ENCODE measurements at regions not wholly inside any gene's neighbourhood (a gene's known extent, or its start where the extent isn't known, plus 50 kb on each side); places are given as distances from the start of the nearest gene placed in this dataset.
"Not testable (repeated sequence)": the region's sequence is repeated elsewhere in the genome, so short reads cannot be mapped to it uniquely, and the experiment has no call there.

GRCh38 chr13:48819899-48820298, 155.8 kb upstream of the FNDC3A start (continued):
- TF ChIP-seq SIN3A (IDR thresholded peaks at IDR 0.05; ENCODE audit: borderline replicate concordance, low read depth, low read length) (no peak), GABPA (IDR thresholded peaks at IDR 0.05; ENCODE audit: low read depth) (no peak), MAX (IDR thresholded peaks at IDR 0.05; ENCODE audit: low read depth) (no peak), EP300 (IDR thresholded peaks at IDR 0.05; ENCODE audit: borderline replicate concordance in 1 of 2, low read depth in 1 of 2, low read length in 1 of 2) (no peak)

- H3K36me3 ChIP-seq (replicated peaks in 1 of 2; ENCODE audit: control insufficient read depth in 1 of 2, insufficient read depth in 2 of 2, low read length in 1 of 2); H3K9ac ChIP-seq; H3K27me3 ChIP-seq (ENCODE audit: insufficient read depth); H3K9me2 ChIP-seq; H3K4me3 ChIP-seq (ENCODE audit: low read depth in 2 of 2, low read length in 1 of 2); DNase-seq; H4K20me1 ChIP-seq (ENCODE audit: insufficient read depth); H3K27ac ChIP-seq (ENCODE audit: low read depth in 2 of 2, low read length in 1 of 2); CTCF ChIA-PET; H2AFZ ChIP-seq (ENCODE audit: low read depth); H3K4me2 ChIP-seq; POLR2A ChIA-PET; H3K9me3 ChIP-seq; H3K79me2 ChIP-seq (ENCODE audit: insufficient read depth): not testable (repeated sequence)
- WGBS (ENCODE audit: low lambda C conversion rate) = 96% methylated on average over 9 of the region's 9 CpGs
- Histone ChIP-seq H3K4me1 (ENCODE audit: control insufficient read depth in 1 of 2, insufficient read depth in 2 of 2, low read depth in 1 of 2, low read length in 1 of 2) (peaks cover 0 to 14% of the 10 kb centered on the region in 2 experiments; a peak in 1 of 4 replicates), H3F3A (replicated peaks; ENCODE audit: insufficient read depth) (peaks cover 10% of the 10 kb centered on the region)
Observed at GRCh38 chr13:48823526-48823925, 152.2 kb upstream of the FNDC3A start.

GRCh38 chr13:48826039-48826438, 149.7 kb upstream of the FNDC3A start:
- Histone ChIP-seq H3K4me1 (ENCODE audit: control insufficient read depth in 1 of 2, insufficient read depth in 2 of 2, low read depth in 1 of 2, low read length in 1 of 2) (peaks cover 0 to 4% of the 10 kb centered on the region in 2 experiments; a peak in 2 of 4 replicates), H2AFZ (ENCODE audit: low read depth) (no peak overlapping the region), H3K9me3 (no peaks in the 10 kb centered on the region), H3F3A (replicated peaks; ENCODE audit: insufficient read depth) (no peaks in the 10 kb centered on the region), H3K36me3 (replicated peaks in 1 of 2; ENCODE audit: control insufficient read depth in 1 of 2, insufficient read depth in 2 of 2, low read length in 1 of 2) (no peaks in the 10 kb centered on the region), H4K20me1 (ENCODE audit: insufficient read depth) (no peaks in the 10 kb centered on the region), H3K4me3 (ENCODE audit: low read depth in 2 of 2, low read length in 1 of 2) (no peak overlapping the region), H3K9me2 (no peaks in the 10 kb centered on the region), H3K9ac (no peak overlapping the region), H3K79me2 (ENCODE audit: insufficient read depth) (no peaks in the 10 kb centered on the region), H3K4me2 (no peak overlapping the region), H3K27me3 (ENCODE audit: insufficient read depth) (no peaks in the 10 kb centered on the region), H3K27ac (ENCODE audit: low read depth in 2 of 2, low read length in 1 of 2) (no peak overlapping the region)
- ChIA-PET POLR2A (no interaction called here), CTCF (no interaction called here)
- 62% methylated on average over 2 of the region's 2 CpGs for WGBS (ENCODE audit: low lambda C conversion rate)
- no peak for DNase-seq
- TF ChIP-seq TCF12 (IDR thresholded peaks at IDR 0.05) (no peak), EP300 (IDR thresholded peaks at IDR 0.05; ENCODE audit: borderline replicate concordance in 1 of 2, low read depth in 1 of 2, low read length in 1 of 2) (no peak), NFIC (IDR thresholded peaks at IDR 0.05; ENCODE audit: borderline replicate concordance) (no peak), RCOR1 (IDR thresholded peaks at IDR 0.05; ENCODE audit: low read length) (no peak), SIN3A (IDR thresholded peaks at IDR 0.05; ENCODE audit: borderline replicate concordance, low read depth, low read length) (no peak), MAX (IDR thresholded peaks at IDR 0.05; ENCODE audit: low read depth) (no peak), PBX3 (IDR thresholded peaks at IDR 0.05) (no peak), YY1 (IDR thresholded peaks at IDR 0.05; ENCODE audit: low read depth) (no peak), RAD21 (IDR thresholded peaks at IDR 0.05; ENCODE audit: low read length) (no peak), RFX5 (IDR thresholded peaks at IDR 0.05; ENCODE audit: low read length) (no peak), MEF2A (IDR thresholded peaks at IDR 0.05; ENCODE audit: borderline replicate concordance, low read depth) (no peak), RXRA (IDR thresholded peaks at IDR 0.05; ENCODE audit: borderline replicate concordance, low read depth) (no peak), GATA2 (CRISPR knock-in tag; IDR thresholded peaks at IDR 0.05) (no peak), CTCF (IDR thresholded peaks at IDR 0.05) (no peak)
- TF ChIP-seq, protein P1, sequence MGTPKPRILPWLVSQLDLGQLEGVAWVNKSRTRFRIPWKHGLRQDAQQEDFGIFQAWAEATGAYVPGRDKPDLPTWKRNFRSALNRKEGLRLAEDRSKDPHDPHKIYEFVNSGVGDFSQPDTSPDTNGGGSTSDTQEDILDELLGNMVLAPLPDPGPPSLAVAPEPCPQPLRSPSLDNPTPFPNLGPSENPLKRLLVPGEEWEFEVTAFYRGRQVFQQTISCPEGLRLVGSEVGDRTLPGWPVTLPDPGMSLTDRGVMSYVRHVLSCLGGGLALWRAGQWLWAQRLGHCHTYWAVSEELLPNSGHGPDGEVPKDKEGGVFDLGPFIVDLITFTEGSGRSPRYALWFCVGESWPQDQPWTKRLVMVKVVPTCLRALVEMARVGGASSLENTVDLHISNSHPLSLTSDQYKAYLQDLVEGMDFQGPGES (IDR thresholded peaks at IDR 0.05; ENCODE audit: low read depth, low read length) = no peak
- TF ChIP-seq, protein P2, sequence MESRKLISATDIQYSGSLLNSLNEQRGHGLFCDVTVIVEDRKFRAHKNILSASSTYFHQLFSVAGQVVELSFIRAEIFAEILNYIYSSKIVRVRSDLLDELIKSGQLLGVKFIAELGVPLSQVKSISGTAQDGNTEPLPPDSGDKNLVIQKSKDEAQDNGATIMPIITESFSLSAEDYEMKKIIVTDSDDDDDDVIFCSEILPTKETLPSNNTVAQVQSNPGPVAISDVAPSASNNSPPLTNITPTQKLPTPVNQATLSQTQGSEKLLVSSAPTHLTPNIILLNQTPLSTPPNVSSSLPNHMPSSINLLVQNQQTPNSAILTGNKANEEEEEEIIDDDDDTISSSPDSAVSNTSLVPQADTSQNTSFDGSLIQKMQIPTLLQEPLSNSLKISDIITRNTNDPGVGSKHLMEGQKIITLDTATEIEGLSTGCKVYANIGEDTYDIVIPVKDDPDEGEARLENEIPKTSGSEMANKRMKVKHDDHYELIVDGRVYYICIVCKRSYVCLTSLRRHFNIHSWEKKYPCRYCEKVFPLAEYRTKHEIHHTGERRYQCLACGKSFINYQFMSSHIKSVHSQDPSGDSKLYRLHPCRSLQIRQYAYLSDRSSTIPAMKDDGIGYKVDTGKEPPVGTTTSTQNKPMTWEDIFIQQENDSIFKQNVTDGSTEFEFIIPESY (IDR thresholded peaks at IDR 0.05; ENCODE audit: borderline replicate concordance, low read depth) = no peak
- TF ChIP-seq, protein P3, sequence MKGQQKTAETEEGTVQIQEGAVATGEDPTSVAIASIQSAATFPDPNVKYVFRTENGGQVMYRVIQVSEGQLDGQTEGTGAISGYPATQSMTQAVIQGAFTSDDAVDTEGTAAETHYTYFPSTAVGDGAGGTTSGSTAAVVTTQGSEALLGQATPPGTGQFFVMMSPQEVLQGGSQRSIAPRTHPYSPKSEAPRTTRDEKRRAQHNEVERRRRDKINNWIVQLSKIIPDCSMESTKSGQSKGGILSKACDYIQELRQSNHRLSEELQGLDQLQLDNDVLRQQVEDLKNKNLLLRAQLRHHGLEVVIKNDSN (IDR thresholded peaks at IDR 0.05; ENCODE audit: borderline replicate concordance, low read depth) = no peak
